ENCODE measurements at regions not wholly inside any gene's neighbourhood (a gene's known extent, or its start where the extent isn't known, plus 50 kb on each side); places are given as distances from the start of the nearest gene placed in this dataset.

GRCh38 chr19:27925202-27925601 is 1287.7 kb downstream of the UQCRFS1 start:
- no peak overlapping the region for H3K4me3 ChIP-seq (ENCODE audit: low read length)
- TF ChIP-seq ZNF274 (IDR thresholded peaks at IDR 0.05; ENCODE audit: low read depth, low read length): no peak

- H3K4me3 ChIP-seq (ENCODE audit: low read length): no peak overlapping the region
- no peak for TF ChIP-seq ZNF274 (IDR thresholded peaks at IDR 0.05; ENCODE audit: low read depth, low read length)
Observed at GRCh38 chr19:27922970-27923369, 1290.0 kb downstream of the UQCRFS1 start.

- no peak overlapping the region for H3K4me3 ChIP-seq (ENCODE audit: low read length)
- TF ChIP-seq ZNF274 (IDR thresholded peaks at IDR 0.05; ENCODE audit: low read depth, low read length): no peak
Observed at GRCh38 chr19:27920774-27921173, 1292.2 kb downstream of the UQCRFS1 start.

- no peak for TF ChIP-seq ZNF274 (IDR thresholded peaks at IDR 0.05; ENCODE audit: low read depth, low read length)
- no peak overlapping the region for H3K4me3 ChIP-seq (ENCODE audit: low read length)
Observed at GRCh38 chr19:27918818-27919217, 1294.1 kb downstream of the UQCRFS1 start.

GRCh38 chr19:27911122-27911898 is 1301.6 kb downstream of the UQCRFS1 start:
- H3K4me3 ChIP-seq (ENCODE audit: low read length): no peak overlapping the region
- TF ChIP-seq ZNF274 (IDR thresholded peaks at IDR 0.05; ENCODE audit: low read depth, low read length): no peak

GRCh38 chr19:27909861-27910260 is 1303.1 kb downstream of the UQCRFS1 start:
- no peak for TF ChIP-seq ZNF274 (IDR thresholded peaks at IDR 0.05; ENCODE audit: low read depth, low read length)
- H3K4me3 ChIP-seq (ENCODE audit: low read length): no peak overlapping the region

- TF ChIP-seq ZNF274 (IDR thresholded peaks at IDR 0.05; ENCODE audit: low read depth, low read length): no peak
- H3K4me3 ChIP-seq (ENCODE audit: low read length): no peak overlapping the region
Observed at GRCh38 chr19:27909185-27909840, 1303.6 kb downstream of the UQCRFS1 start.

- H3K4me3 ChIP-seq (ENCODE audit: low read length): no peak overlapping the region
- TF ChIP-seq ZNF274 (IDR thresholded peaks at IDR 0.05; ENCODE audit: low read depth, low read length): no peak
Observed at GRCh38 chr19:27906081-27906480, 1306.9 kb downstream of the UQCRFS1 start.

- TF ChIP-seq ZNF274 (IDR thresholded peaks at IDR 0.05; ENCODE audit: low read depth, low read length): no peak
Observed at GRCh38 chr19:27905074-27905473, 1307.9 kb downstream of the UQCRFS1 start.

GRCh38 chr19:27901078-27901477 is 1311.9 kb downstream of the UQCRFS1 start:
- H3K4me3 ChIP-seq (ENCODE audit: low read length): no peak overlapping the region
- no peak for TF ChIP-seq ZNF274 (IDR thresholded peaks at IDR 0.05; ENCODE audit: low read depth, low read length)

More at GRCh38 chr19:27905074-27905473, 1307.9 kb downstream of the UQCRFS1 start:
- H3K4me3 ChIP-seq (ENCODE audit: low read length): no peak overlapping the region

GRCh38 chr19:27896091-27896490 is 1316.9 kb downstream of the UQCRFS1 start:
- H3K4me3 ChIP-seq (ENCODE audit: low read length): no peak overlapping the region
- TF ChIP-seq ZNF274 (IDR thresholded peaks at IDR 0.05; ENCODE audit: low read depth, low read length): no peak

- H3K4me3 ChIP-seq (ENCODE audit: low read length): no peak overlapping the region
- no peak for TF ChIP-seq ZNF274 (IDR thresholded peaks at IDR 0.05; ENCODE audit: low read depth, low read length)
Observed at GRCh38 chr19:27894906-27895754, 1317.8 kb downstream of the UQCRFS1 start.

GRCh38 chr19:27892500-27892899 is 1320.5 kb downstream of the UQCRFS1 start:
- no peak overlapping the region for H3K4me3 ChIP-seq (ENCODE audit: low read length)
- TF ChIP-seq ZNF274 (IDR thresholded peaks at IDR 0.05; ENCODE audit: low read depth, low read length): no peak

GRCh38 chr19:27891411-27891810 is 1321.5 kb downstream of the UQCRFS1 start:
- H3K4me3 ChIP-seq (ENCODE audit: low read length): no peak overlapping the region
- no peak for TF ChIP-seq ZNF274 (IDR thresholded peaks at IDR 0.05; ENCODE audit: low read depth, low read length)

All from GM08714 (cell line).